Epithelial cell of proximal tubule (primary cell): ENCODE measurements at regions not wholly inside any gene's neighbourhood (a gene's known extent, or its start where the extent isn't known, plus 50 kb on each side); places are given as distances from the start of the nearest gene placed in this dataset.
A peak's percentile ranks its signal among the peaks of the same experiment; 100 is the strongest.

Experiments used
- DNase-seq: peaks from one replicate; pipeline ENCODE4 v3.0.0-alpha.2; 2011; ENCODE audit warnings: low read depth
- H3K4me3 ChIP-seq: 2 replicates; pipeline ENCODE4 v1.5.1; 2011; ENCODE audit warnings: low read depth, mild to moderate bottlenecking, low read length
- TF ChIP-seq, protein P1 (sequence below): conservative IDR thresholded peaks from 2 replicates; pipeline ENCODE4 v1.5.1; 2012; ENCODE audit warnings: low read depth, mild to moderate bottlenecking, low read length

DNA sequence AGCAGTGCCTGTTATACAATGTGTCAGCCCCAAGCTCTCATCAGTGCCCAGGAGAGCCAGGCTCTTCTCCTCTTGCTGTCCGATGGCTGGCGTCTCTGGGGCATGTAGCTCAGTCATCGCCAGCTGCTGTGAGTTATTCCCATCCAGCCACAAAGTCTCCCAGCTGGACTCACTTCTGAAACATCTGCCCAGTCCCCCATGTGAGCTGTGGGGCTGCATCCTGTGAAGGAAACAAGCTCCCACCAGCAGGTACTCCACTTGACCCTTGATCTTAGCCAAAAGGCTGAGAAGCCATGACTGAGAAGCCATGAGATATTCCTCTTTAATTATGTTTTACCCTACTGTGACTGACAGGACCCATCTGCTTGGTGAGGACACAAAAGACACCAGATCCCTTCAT lies 212.7 kb upstream of the IGFBP3 start:
- TF ChIP-seq, protein P1, sequence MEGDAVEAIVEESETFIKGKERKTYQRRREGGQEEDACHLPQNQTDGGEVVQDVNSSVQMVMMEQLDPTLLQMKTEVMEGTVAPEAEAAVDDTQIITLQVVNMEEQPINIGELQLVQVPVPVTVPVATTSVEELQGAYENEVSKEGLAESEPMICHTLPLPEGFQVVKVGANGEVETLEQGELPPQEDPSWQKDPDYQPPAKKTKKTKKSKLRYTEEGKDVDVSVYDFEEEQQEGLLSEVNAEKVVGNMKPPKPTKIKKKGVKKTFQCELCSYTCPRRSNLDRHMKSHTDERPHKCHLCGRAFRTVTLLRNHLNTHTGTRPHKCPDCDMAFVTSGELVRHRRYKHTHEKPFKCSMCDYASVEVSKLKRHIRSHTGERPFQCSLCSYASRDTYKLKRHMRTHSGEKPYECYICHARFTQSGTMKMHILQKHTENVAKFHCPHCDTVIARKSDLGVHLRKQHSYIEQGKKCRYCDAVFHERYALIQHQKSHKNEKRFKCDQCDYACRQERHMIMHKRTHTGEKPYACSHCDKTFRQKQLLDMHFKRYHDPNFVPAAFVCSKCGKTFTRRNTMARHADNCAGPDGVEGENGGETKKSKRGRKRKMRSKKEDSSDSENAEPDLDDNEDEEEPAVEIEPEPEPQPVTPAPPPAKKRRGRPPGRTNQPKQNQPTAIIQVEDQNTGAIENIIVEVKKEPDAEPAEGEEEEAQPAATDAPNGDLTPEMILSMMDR, result no peak
- DNase-seq, result no peak
- H3K4me3 ChIP-seq, result no peak overlapping the region

DNA sequence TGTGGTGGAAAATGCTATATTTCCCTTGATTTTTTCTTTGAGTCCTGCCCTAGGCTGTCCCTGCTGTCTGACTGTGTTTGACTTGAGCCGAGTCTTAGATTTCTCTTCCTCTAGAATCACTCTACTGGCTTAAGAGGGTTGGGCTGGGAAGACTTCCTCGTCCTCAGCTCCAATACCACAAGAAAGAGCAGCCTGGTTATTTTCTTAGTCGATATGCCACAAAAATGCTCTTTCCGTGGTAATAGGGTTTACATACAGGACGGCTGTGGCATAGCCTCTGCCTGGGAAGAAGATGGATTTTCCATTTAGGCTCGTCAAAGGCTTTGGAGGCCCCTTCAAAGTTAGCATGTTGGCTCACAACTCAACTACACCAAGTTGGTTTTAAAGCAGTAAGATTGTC lies 212.0 kb upstream of the IGFBP3 start:
- TF ChIP-seq, protein P1, result no peak
- H3K4me3 ChIP-seq, result no peak overlapping the region
- no peak for DNase-seq

DNA sequence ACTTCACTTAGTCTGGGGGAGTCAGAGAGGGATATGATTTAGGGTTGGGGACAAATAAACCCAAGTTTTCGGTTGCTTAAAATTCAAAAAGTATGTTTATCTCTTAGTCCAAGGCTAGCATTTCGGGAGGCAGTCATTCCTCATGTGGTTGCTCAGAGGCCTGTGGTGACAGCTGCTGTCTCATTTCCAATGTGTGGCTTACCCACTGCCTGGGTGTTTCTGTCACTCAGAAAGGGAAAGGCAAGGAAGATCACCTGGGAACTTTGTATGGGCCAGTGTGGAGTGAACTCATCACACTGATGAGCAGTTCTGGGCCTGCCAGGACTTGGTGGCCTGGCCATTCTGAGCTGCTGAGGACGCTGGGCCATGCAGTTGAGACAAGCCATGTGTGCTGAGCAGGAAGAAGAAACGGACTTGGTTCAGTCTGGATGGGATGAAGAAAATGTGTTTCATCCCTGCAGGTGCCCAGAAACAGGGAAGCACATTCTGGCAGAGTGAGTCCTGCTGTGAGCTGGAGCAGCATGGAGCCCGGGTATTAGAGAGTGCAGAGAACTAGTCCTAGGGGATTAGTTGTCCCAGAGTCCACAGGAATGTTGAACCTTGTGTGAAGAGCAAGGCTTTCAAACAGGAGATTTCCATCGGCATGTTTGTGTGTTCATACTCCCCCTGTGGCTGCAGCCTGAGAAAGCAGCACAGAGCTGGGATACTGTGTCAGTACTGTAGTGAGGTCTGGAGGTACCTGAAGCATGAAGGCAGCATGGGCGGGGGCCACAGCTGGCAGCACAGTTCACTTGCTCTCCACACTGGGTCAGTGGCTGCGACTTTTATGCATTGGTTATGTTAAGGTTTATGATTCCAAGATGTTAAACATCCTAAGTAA lies 211.1 kb upstream of the IGFBP3 start:
- TF ChIP-seq, protein P1, result peak; percentile 68
- no peak overlapping the region for H3K4me3 ChIP-seq
- peak; percentile 31 for DNase-seq

DNA sequence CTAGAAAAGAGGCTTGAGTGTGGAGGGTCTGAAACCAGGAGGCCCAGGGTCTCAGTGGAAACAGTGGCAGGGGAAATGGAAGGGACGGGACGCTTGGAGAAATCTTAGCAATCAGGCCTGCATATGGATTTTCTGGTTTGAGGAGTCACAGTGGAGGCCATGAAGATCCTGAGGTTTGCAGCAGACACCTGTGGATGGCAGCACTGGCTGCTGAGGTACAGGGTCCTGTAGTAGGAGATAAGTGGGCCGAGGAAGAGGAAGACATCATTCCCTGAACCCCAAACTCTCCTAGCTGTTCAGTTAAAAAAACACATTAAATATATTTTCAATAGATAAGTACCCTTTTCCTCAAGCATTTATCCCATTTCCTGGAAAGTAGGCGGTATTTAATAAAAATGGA lies 208.8 kb upstream of the IGFBP3 start:
- H3K4me3 ChIP-seq, result no peak overlapping the region
- TF ChIP-seq, protein P1, result no peak
- no peak for DNase-seq

DNA sequence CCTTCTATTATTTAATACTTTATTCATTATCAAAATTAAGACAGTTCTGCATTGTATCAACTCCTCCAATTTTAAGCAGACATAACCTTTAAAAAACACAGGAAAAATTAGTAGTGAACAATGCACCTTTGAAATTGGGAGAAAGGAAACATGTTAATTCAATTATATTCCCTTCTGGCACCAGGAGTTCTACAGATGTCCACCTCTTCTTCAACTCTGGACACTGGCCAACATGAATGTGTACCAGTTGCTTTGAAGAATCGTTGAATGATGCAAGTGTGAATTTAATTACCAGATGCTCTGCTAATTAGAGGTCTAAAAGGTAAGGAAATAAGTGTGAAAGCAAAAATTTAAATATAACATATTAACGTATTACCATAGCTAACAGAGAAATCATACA lies 206.7 kb upstream of the IGFBP3 start:
- TF ChIP-seq, protein P1, result no peak
- no peak for DNase-seq
- no peak overlapping the region for H3K4me3 ChIP-seq

DNA sequence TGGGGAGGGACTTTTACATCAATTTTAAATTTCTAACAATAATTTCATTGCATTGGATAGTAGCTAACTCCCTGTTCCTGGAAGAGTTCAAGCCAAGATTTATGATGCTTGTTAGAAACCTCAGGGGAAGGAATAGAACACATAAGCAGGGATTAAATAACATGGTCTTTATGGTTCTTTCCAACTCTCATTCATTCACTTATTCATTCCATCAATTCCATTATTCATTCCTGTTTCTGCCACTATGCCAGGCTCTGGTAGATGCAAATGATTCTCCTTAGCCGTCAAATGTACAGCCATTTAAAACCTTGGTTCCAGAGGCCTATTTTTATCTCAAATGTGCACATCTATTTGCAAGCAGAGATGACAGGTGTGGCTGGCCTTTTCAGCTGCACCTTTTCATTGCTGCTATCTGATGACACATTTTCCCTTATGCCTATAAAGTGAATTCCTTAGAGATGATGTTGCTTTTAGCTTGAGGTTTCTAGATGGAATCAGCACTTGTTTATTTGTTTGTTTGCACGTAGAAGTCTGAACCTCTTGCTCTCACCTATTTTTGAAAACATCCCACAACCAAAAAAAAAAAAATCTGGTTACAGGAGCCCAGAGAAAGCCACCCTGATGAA lies 205.7 kb upstream of the IGFBP3 start:
- TF ChIP-seq, protein P1, result no peak
- H3K4me3 ChIP-seq, result no peak overlapping the region
- DNase-seq, result no peak

DNA sequence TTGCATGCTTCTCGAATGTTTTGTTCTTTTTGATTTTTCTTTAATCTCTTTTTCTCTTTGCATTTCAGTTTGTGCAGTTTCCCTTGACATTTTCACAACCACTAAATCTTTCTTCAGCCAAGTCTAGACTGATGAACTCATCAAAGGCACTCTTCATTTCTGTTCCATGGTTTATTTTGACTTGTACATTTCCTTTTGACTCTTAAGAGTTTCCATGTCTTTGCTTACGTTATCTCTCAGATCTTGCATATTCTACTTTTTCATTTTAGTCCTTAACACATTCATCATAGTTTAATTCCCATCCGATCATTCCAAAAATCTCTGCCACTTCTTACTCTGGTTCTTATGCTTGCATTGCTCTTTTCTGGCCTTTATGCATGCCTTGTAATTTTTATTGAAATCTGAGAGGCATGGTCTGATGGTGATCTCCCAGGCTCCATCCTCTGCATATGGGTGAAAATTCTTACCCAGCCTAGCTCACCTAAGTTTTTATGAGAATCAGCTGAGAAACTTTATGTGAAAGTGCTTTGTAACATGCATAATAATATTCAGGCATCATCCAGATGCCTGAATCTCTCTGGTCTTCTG lies 202.8 kb upstream of the IGFBP3 start:
- TF ChIP-seq, protein P1, result no peak
- no peak for DNase-seq
- no peak overlapping the region for H3K4me3 ChIP-seq
